H1 (cell line): ENCODE measurements at regions not wholly inside any gene's neighbourhood (a gene's known extent, or its start where the extent isn't known, plus 50 kb on each side); places are given as distances from the start of the nearest gene placed in this dataset.

Experiments used
- ATF2 ChIP-seq: IDR thresholded peaks from 2 replicates; pipeline ENCODE4 v1.6.1; 2012; ENCODE audit warnings: low read length, inconsistent platforms
- EZH2 ChIP-seq: fragments of 200-600 bp; sonication (generic); IDR thresholded peaks from 2 replicates; pipeline ENCODE4 v1.7.1; 2012; ENCODE audit warnings: low read depth, mild to moderate bottlenecking, moderate library complexity, low read length, inconsistent platforms; ENCODE audit not compliant: severe bottlenecking
- KDM1A ChIP-seq: fragments of 200-600, 300-600 bp; sonication (generic); IDR thresholded peaks from 2 replicates; pipeline ENCODE4 v1.7.1; 2016; ENCODE audit warnings: mild to moderate bottlenecking, low read length, borderline replicate concordance
- KDM5A ChIP-seq: fragments of 200-600 bp; IDR thresholded peaks from 2 replicates; pipeline ENCODE4 v1.7.1; 2012; ENCODE audit warnings: mild to moderate bottlenecking, low read length, inconsistent platforms, mixed read lengths
- PHF8 ChIP-seq: fragments of 200-600 bp; sonication (generic); conservative IDR thresholded peaks from 2 replicates; pipeline ENCODE4 v1.7.1; 2012; ENCODE audit warnings: low read depth, mild to moderate bottlenecking, inconsistent platforms, low read length, moderate library complexity
- POU5F1 ChIP-seq: IDR thresholded peaks from 2 replicates; pipeline ENCODE4 v1.6.1; 2011; ENCODE audit warnings: low read depth, mild to moderate bottlenecking, low read length, moderate library complexity
- RXRA ChIP-seq: IDR thresholded peaks from 2 replicates; pipeline ENCODE4 v1.6.1; 2011; ENCODE audit warnings: low read depth, mild to moderate bottlenecking, low read length, moderate library complexity; ENCODE audit not compliant: insufficient read depth
- SIN3A ChIP-seq, 2 experiments: IDR thresholded peaks in 1 of 2; conservative IDR thresholded peaks in 1 of 2; 2 replicates each; pipeline ENCODE4 v1.6.1; 2011 to 2012; ENCODE audit warnings: low read length in 2 of 2, improper control_type of control experiment in 1 of 2, low read depth in 1 of 2, mild to moderate bottlenecking in 1 of 2
- TF ChIP-seq, protein P1 (sequence below), 3 experiments: IDR thresholded peaks; 1 replicate in 2 of 3; 2 replicates in 1 of 3; pipeline versions ENCODE4 v1.5.1 to v1.6.1; 2011; ENCODE audit warnings: low read length in 3 of 3, mild to moderate bottlenecking in 3 of 3, inconsistent platforms in 2 of 3, low read depth in 1 of 3, moderate library complexity in 1 of 3; ENCODE audit not compliant: insufficient read depth in 1 of 3; ENCODE audit errors: control extremely low read depth in 1 of 3
- TF ChIP-seq, protein P2 (sequence below): IDR thresholded peaks from 2 replicates; pipeline ENCODE4 v1.6.1; 2012; ENCODE audit warnings: inconsistent platforms

GRCh38 chr13:107097916-107098315, 530.0 kb upstream of the ARGLU1 start:
- TF ChIP-seq, protein P1, sequence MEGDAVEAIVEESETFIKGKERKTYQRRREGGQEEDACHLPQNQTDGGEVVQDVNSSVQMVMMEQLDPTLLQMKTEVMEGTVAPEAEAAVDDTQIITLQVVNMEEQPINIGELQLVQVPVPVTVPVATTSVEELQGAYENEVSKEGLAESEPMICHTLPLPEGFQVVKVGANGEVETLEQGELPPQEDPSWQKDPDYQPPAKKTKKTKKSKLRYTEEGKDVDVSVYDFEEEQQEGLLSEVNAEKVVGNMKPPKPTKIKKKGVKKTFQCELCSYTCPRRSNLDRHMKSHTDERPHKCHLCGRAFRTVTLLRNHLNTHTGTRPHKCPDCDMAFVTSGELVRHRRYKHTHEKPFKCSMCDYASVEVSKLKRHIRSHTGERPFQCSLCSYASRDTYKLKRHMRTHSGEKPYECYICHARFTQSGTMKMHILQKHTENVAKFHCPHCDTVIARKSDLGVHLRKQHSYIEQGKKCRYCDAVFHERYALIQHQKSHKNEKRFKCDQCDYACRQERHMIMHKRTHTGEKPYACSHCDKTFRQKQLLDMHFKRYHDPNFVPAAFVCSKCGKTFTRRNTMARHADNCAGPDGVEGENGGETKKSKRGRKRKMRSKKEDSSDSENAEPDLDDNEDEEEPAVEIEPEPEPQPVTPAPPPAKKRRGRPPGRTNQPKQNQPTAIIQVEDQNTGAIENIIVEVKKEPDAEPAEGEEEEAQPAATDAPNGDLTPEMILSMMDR (IDR thresholded peaks at IDR 0.05; ENCODE audit: control extremely low read depth in 1 of 3, insufficient read depth in 1 of 3, low read depth in 1 of 3, low read length in 3 of 3) = no peak
- no peak for TF ChIP-seq EZH2
- TF ChIP-seq, protein P2, sequence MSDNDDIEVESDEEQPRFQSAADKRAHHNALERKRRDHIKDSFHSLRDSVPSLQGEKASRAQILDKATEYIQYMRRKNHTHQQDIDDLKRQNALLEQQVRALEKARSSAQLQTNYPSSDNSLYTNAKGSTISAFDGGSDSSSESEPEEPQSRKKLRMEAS = no peak
- no peak for TF ChIP-seq KDM1A
- TF ChIP-seq PHF8 = no peak
- no peak for TF ChIP-seq RXRA
- no peak for TF ChIP-seq KDM5A
- TF ChIP-seq POU5F1 = no peak
- TF ChIP-seq ATF2 = no peak
- TF ChIP-seq SIN3A (conservative IDR thresholded peaks at IDR 0.05 in 1 of 2, IDR thresholded peaks at IDR 0.05 in 1 of 2; ENCODE audit: low read depth in 1 of 2, low read length in 2 of 2) = no peak
